ENCODE measurements at regions not wholly inside any gene's neighbourhood (a gene's known extent, or its start where the extent isn't known, plus 50 kb on each side); places are given as distances from the start of the nearest gene placed in this dataset.

- Mint-ChIP-seq H3K4me1 (ENCODE audit: unreplicated experiment) (no peaks in the 10 kb centered on the region), H3K36me3 (ENCODE audit: low read depth, unreplicated experiment) (no peaks in the 10 kb centered on the region), H3K27ac (ENCODE audit: unreplicated experiment) (no peak overlapping the region), H3K4me3 (ENCODE audit: unreplicated experiment) (no peak overlapping the region), H3K9me3 (ENCODE audit: unreplicated experiment) (no peaks in the 10 kb centered on the region), H3K27me3 (ENCODE audit: unreplicated experiment) (no peaks in the 10 kb centered on the region)
- no peak for TF ChIP-seq CTCF (IDR thresholded peaks at IDR 0.05; ENCODE audit: unreplicated experiment)
- no peak for DNase-seq (ENCODE audit: low spot score)
These were observed 281.3 kb downstream of the KLF5 start for GRCh38 chr13:73340069-73340468.

GRCh38 chr13:73339086-73339485 lies 280.3 kb downstream of the KLF5 start:
- Mint-ChIP-seq H3K9me3 (ENCODE audit: unreplicated experiment) (no peaks in the 10 kb centered on the region), H3K4me3 (ENCODE audit: unreplicated experiment) (no peak overlapping the region), H3K4me1 (ENCODE audit: unreplicated experiment) (no peaks in the 10 kb centered on the region), H3K27ac (ENCODE audit: unreplicated experiment) (no peak overlapping the region), H3K36me3 (ENCODE audit: low read depth, unreplicated experiment) (no peaks in the 10 kb centered on the region), H3K27me3 (ENCODE audit: unreplicated experiment) (no peaks in the 10 kb centered on the region)
- no peak for DNase-seq (ENCODE audit: low spot score)
- TF ChIP-seq CTCF (IDR thresholded peaks at IDR 0.05; ENCODE audit: unreplicated experiment) = no peak

GRCh38 chr13:73338389-73338788 lies 279.6 kb downstream of the KLF5 start:
- no peaks in the 10 kb centered on the region for H3K4me1 Mint-ChIP-seq (ENCODE audit: unreplicated experiment)
- no peaks in the 10 kb centered on the region for H3K9me3 Mint-ChIP-seq (ENCODE audit: unreplicated experiment)
- no peak overlapping the region for H3K27ac Mint-ChIP-seq (ENCODE audit: unreplicated experiment)

GRCh38 chr13:73337532-73337931 lies 278.7 kb downstream of the KLF5 start:
- no peaks in the 10 kb centered on the region for H3K9me3 Mint-ChIP-seq (ENCODE audit: unreplicated experiment)
- H3K4me3 Mint-ChIP-seq (ENCODE audit: unreplicated experiment) = no peak overlapping the region
- no peak overlapping the region for H3K27ac Mint-ChIP-seq (ENCODE audit: unreplicated experiment)
- TF ChIP-seq CTCF (IDR thresholded peaks at IDR 0.05; ENCODE audit: unreplicated experiment) = no peak
- no peaks in the 10 kb centered on the region for H3K4me1 Mint-ChIP-seq (ENCODE audit: unreplicated experiment)
- DNase-seq (ENCODE audit: low spot score) = no peak
- H3K36me3 Mint-ChIP-seq (ENCODE audit: low read depth, unreplicated experiment) = no peaks in the 10 kb centered on the region
- no peaks in the 10 kb centered on the region for H3K27me3 Mint-ChIP-seq (ENCODE audit: unreplicated experiment)

More at GRCh38 chr13:73338389-73338788, 279.6 kb downstream of the KLF5 start:
- DNase-seq (ENCODE audit: low spot score) = no peak
- Mint-ChIP-seq H3K4me3 (ENCODE audit: unreplicated experiment) (no peak overlapping the region), H3K36me3 (ENCODE audit: low read depth, unreplicated experiment) (no peaks in the 10 kb centered on the region), H3K27me3 (ENCODE audit: unreplicated experiment) (no peaks in the 10 kb centered on the region)
- no peak for TF ChIP-seq CTCF (IDR thresholded peaks at IDR 0.05; ENCODE audit: unreplicated experiment)

GRCh38 chr13:73336773-73337172 lies 278.0 kb downstream of the KLF5 start:
- H3K27me3 Mint-ChIP-seq (ENCODE audit: unreplicated experiment) = no peaks in the 10 kb centered on the region
- H3K36me3 Mint-ChIP-seq (ENCODE audit: low read depth, unreplicated experiment) = no peaks in the 10 kb centered on the region
- no peak overlapping the region for H3K4me3 Mint-ChIP-seq (ENCODE audit: unreplicated experiment)
- TF ChIP-seq CTCF (IDR thresholded peaks at IDR 0.05; ENCODE audit: unreplicated experiment) = no peak
- no peak for DNase-seq (ENCODE audit: low spot score)
- no peaks in the 10 kb centered on the region for H3K4me1 Mint-ChIP-seq (ENCODE audit: unreplicated experiment)
- H3K9me3 Mint-ChIP-seq (ENCODE audit: unreplicated experiment) = no peaks in the 10 kb centered on the region
- H3K27ac Mint-ChIP-seq (ENCODE audit: unreplicated experiment) = no peak overlapping the region

Measured in endothelial cell (in vitro differentiated cells).